Left lung (tissue), 4 donors: ENCODE measurements at regions not wholly inside any gene's neighbourhood (a gene's known extent, or its start where the extent isn't known, plus 50 kb on each side); places are given as distances from the start of the nearest gene placed in this dataset.
A peak's percentile ranks its signal among the peaks of the same experiment; 100 is the strongest.

Source experiments
- ATAC-seq: fragments of 200-7000 bp; cut with Tn5 transposase; one replicate; pipeline ENCODE4 v1.9.1; 2020; ENCODE audit warnings: moderate library complexity
- DNase-seq, 4 donors: peaks; one replicate each; pipeline ENCODE4 v3.0.0-alpha.2; 2013 to 2020
- H3K27ac ChIP-seq, 2 donors: fragments of 200-600 bp; sonication (generic) in 1 of 2; one replicate each; pipeline versions ENCODE4 v1.5.0 to v1.8.0; 2020 to 2021
- H3K27me3 ChIP-seq, 2 donors: fragments of 200-600 bp; sonication (generic) in 1 of 2; one replicate each; pipeline versions ENCODE4 v1.5.0 to v1.8.0; 2020 to 2021
- H3K36me3 ChIP-seq, 2 donors: fragments of 200-600 bp; sonication (generic) in 1 of 2; one replicate each; pipeline versions ENCODE4 v1.5.0 to v1.8.0; 2020 to 2021
- H3K4me1 ChIP-seq, 2 donors: fragments of 200-600 bp; one replicate each; pipeline ENCODE4 v1.8.0; 2021
- H3K4me3 ChIP-seq, 2 donors: fragments of 200-600 bp; sonication (generic) in 1 of 2; one replicate each; pipeline versions ENCODE4 v1.5.0 to v1.8.0; 2020 to 2021; ENCODE audit warnings: mild to moderate bottlenecking in 1 of 2
- H3K9me3 ChIP-seq, 2 donors: fragments of 200-600 bp; sonication (generic) in 1 of 2; one replicate each; pipeline versions ENCODE4 v1.5.0 to v1.8.0; 2020 to 2021
- intact Hi-C, 2 donors: fragments of 100-400 bp; cut with DNase I; formaldehyde crosslinking; loops; one replicate each; pipeline versions ENCODE4 v1.11.2 to v1.14.2; 2022
- TF ChIP-seq, protein P1 (sequence below), 2 donors: fragments of 200-600 bp; sonication (generic) in 1 of 2; IDR thresholded peaks; one replicate each; pipeline versions ENCODE4 v1.5.0 to v1.8.0; 2021; ENCODE audit warnings: antibody characterized with exemption in 2 of 2
- donor health status: DM: no; HTN: yes; CAD: no.
- donor health status: DM: no; HTN: no; CAD: no.

DNA sequence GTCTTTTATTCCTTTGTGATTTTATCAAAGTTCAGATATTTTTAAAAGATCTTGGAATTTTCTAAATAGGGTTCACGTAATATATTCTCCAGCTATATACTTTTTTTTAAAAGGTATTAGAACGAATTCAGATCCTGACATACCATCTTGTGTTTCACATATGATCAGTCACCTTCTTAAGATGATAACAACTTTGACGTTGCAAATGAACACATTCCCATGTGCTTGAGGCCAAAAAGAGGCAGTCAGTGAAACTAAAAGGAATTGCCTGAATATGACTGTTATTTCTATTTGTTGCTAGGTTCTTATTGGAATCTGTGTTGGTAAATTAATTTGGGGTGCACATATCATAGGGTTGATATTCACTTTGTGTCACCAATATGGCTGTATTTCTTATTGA, 310.1 kb downstream of the MDFIC start:
- Histone ChIP-seq H3K36me3 (no peaks in the 10 kb centered on the region), H3K4me3 (no peak overlapping the region), H3K4me1 (peaks cover 0 to 9% of the 10 kb centered on the region in 2 donors), H3K27ac (peak overlapping the region in 1 of 2 donors; percentile 59), H3K9me3 (peaks cover 0 to 9% of the 10 kb centered on the region in 2 donors), H3K27me3 (no peaks in the 10 kb centered on the region)
- TF ChIP-seq, protein P1, sequence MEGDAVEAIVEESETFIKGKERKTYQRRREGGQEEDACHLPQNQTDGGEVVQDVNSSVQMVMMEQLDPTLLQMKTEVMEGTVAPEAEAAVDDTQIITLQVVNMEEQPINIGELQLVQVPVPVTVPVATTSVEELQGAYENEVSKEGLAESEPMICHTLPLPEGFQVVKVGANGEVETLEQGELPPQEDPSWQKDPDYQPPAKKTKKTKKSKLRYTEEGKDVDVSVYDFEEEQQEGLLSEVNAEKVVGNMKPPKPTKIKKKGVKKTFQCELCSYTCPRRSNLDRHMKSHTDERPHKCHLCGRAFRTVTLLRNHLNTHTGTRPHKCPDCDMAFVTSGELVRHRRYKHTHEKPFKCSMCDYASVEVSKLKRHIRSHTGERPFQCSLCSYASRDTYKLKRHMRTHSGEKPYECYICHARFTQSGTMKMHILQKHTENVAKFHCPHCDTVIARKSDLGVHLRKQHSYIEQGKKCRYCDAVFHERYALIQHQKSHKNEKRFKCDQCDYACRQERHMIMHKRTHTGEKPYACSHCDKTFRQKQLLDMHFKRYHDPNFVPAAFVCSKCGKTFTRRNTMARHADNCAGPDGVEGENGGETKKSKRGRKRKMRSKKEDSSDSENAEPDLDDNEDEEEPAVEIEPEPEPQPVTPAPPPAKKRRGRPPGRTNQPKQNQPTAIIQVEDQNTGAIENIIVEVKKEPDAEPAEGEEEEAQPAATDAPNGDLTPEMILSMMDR (IDR thresholded peaks at IDR 0.05), result no peak
- intact Hi-C loops, result no loop called here
- no peak for ATAC-seq
- no peak for DNase-seq

DNA sequence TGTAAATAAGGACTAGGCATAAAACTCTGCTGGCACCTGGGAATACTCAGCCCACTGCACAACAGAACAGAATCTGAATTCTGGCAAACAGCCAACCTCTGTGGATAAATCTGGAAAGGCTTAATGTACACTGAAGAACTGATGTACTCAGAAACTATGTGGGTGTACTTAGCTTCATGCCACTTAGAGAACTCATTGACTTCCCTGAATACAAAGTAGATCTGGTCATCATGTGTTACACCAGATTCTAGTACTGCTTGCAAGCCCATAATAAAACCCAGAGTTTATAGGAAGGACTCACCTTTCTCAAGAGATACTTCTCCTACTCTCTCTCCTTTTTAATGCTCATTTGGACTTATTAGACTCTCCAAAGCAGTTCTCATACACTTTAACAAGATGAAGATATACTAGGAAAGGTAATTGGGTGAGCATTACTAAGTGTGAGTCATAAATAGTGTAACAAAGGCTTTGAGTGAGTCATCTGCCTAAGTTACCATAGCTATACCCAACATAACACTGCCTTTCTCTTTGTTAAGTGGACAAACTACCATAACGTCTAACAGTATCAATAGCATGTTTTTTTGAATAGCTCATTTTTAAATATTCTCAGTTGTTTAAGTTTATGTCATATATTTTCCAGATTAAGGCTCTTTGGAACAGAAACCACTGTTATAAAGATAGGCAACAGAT, 309.1 kb downstream of the MDFIC start:
- H3K27me3 ChIP-seq, result no peaks in the 10 kb centered on the region
- no peak overlapping the region for H3K4me3 ChIP-seq
- ATAC-seq (peak; percentile 88), DNase-seq (peak in 1 of 4 donors; percentile 36)
- H3K36me3 ChIP-seq, result no peaks in the 10 kb centered on the region
- H3K4me1 ChIP-seq, result peaks cover 0 to 9% of the 10 kb centered on the region in 2 donors
- TF ChIP-seq, protein P1 (IDR thresholded peaks at IDR 0.05), result no peak
- peaks cover 0 to 7% of the 10 kb centered on the region in 2 donors for H3K9me3 ChIP-seq
- intact Hi-C loops, result no loop called here
- peak overlapping the region; percentile 2 to 59 for H3K27ac ChIP-seq

DNA sequence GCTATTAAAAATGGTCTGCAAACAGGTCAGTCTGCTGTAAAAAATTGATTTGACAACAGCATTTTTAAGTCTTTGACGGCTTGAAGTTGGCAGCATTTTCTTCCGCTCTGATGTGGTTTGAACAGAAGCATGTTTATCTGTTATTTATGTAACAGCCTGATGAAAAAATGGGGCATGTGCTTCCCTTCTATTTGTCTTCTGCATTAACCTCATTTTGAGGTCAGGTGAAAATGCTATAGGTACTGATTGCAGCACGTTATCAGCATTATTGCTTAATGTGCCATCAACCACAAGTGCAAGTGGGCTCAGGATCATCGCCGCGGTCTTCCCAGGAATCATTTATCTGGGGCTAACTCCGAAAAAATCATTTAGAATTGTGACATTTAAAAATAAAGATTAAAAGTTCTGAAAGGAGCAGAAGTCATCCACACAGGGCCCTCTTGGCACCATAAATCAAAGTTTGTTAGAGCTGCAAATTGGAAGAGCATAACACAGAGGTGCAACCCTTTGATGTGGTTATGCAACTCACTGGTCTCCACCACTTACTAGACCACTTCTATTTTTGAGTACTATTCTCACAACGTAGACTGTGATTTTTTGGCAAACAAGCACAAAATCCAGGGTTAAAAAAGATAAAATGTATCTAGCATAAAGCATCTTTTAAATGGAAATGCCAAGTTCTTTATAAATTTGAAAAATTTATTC, 307.7 kb downstream of the MDFIC start:
- ATAC-seq (peak; percentile 73), DNase-seq (peak in 1 of 4 donors; percentile 40)
- H3K4me3 ChIP-seq, result no peak overlapping the region
- H3K9me3 ChIP-seq, result no peaks in the 10 kb centered on the region
- intact Hi-C loops, result no loop called here
- H3K4me1 ChIP-seq, result peaks cover 0 to 9% of the 10 kb centered on the region in 2 donors
- H3K27ac ChIP-seq, result no peak overlapping the region
- H3K36me3 ChIP-seq, result no peaks in the 10 kb centered on the region
- TF ChIP-seq, protein P1 (IDR thresholded peaks at IDR 0.05), result no peak
- H3K27me3 ChIP-seq, result no peaks in the 10 kb centered on the region

DNA sequence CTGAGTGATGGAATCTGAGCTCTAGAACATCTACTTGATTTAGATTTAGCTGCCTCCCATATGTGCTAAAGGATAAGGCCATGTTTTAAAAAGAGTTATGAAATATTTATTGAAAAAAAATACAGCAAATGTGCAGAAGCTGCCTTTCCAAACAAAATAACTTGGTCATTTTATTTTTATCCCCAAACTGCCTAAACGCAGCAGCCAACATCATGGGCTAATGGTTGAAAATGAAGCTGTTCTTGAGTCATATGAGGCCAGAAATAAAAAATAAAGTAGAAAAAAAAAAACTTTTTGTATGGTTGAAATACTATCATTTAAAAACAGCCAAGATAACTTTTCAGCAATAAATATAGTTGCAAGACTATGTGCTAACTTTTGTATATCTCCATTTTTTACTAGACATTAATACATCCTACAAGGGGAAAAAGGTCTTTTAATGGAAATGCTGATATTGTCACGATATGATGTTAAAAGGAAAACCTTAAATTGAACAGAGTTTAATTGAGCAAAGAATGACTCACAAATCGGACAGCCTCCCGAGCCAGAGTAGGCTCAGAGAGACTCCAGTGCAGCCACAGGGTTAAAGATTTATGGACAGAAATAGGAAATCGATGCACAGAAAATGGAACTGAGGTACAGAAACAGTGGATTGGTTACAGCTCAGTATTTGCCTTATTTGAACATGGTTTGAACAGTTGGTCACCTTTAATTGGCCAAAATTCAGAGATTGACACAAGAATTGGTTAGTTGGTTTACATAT, 305.8 kb downstream of the MDFIC start:
- Histone ChIP-seq H3K36me3 (no peaks in the 10 kb centered on the region), H3K4me3 (no peak overlapping the region), H3K27ac (no peak overlapping the region), H3K9me3 (no peaks in the 10 kb centered on the region), H3K27me3 (no peaks in the 10 kb centered on the region), H3K4me1 (peaks cover 0 to 9% of the 10 kb centered on the region in 2 donors)
- intact Hi-C loops, result no loop called here
- DNase-seq, result no peak
- TF ChIP-seq, protein P1 (IDR thresholded peaks at IDR 0.05), result no peak
- ATAC-seq, result no peak

DNA sequence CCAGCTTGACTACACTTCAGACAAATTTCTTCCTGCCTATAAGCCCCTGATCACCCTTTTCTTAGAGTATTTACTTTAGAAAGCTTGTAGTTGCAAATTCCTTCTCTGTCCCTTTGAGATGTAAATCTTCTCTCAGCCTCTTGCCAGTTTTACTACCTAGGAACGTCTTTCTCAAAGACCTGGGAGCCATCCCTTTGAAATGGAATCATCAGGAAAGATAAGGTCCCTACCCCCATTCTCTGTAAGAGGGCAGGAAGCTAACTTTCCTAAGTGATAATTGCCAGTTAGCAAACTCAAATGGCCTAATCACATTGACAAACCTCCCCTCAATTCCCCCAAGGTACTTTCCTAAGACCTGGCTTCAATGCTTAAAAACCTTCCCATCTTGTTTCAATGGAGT, 304.5 kb downstream of the MDFIC start:
- intact Hi-C loops, result no loop called here
- Histone ChIP-seq H3K36me3 (no peaks in the 10 kb centered on the region), H3K4me3 (no peak overlapping the region), H3K4me1 (peaks cover 0 to 9% of the 10 kb centered on the region in 2 donors), H3K27me3 (no peaks in the 10 kb centered on the region), H3K9me3 (no peaks in the 10 kb centered on the region), H3K27ac (no peak overlapping the region)
- no peak for DNase-seq
- no peak for ATAC-seq
- TF ChIP-seq, protein P1 (IDR thresholded peaks at IDR 0.05), result no peak
